GM10266 (cell line): ENCODE measurements at regions not wholly inside any gene's neighbourhood (a gene's known extent, or its start where the extent isn't known, plus 50 kb on each side); places are given as distances from the start of the nearest gene placed in this dataset.

ENCODE experiments used
- DNase-seq: peaks from one replicate; pipeline ENCODE4 v3.0.0; 2012; ENCODE audit errors: extremely low spot score
- TF ChIP-seq, protein P1 (sequence below): IDR thresholded peaks from 2 replicates; pipeline ENCODE4 v1.5.1; 2012; ENCODE audit warnings: mild to moderate bottlenecking, low read depth; ENCODE audit not compliant: control insufficient read depth, insufficient read depth; ENCODE audit errors: missing control alignments

- no peak for DNase-seq
- TF ChIP-seq, protein P1, sequence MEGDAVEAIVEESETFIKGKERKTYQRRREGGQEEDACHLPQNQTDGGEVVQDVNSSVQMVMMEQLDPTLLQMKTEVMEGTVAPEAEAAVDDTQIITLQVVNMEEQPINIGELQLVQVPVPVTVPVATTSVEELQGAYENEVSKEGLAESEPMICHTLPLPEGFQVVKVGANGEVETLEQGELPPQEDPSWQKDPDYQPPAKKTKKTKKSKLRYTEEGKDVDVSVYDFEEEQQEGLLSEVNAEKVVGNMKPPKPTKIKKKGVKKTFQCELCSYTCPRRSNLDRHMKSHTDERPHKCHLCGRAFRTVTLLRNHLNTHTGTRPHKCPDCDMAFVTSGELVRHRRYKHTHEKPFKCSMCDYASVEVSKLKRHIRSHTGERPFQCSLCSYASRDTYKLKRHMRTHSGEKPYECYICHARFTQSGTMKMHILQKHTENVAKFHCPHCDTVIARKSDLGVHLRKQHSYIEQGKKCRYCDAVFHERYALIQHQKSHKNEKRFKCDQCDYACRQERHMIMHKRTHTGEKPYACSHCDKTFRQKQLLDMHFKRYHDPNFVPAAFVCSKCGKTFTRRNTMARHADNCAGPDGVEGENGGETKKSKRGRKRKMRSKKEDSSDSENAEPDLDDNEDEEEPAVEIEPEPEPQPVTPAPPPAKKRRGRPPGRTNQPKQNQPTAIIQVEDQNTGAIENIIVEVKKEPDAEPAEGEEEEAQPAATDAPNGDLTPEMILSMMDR = no peak
These were observed 220.8 kb upstream of the PHYHIPL start for GRCh38 chr10:58955615-58956014.

DNA sequence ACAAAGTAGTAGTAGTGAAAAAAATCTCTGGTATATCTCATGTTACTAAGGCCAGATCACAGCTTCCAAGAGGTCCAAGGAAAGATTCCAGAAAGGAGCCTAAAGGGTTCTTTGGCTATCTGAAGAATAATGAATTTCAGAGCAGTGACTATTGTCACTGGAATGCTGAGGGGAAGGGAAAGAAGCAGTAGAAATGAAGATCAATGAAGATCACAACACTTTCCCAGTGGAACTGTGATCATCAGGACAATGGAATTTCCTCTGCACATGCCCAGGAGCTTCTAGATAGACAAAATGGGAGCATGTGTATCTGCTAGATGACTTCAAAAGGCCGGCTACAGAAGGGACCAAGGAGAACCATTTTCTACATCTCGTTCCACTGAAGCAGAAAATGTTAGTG lies 219.5 kb upstream of the PHYHIPL start:
- TF ChIP-seq, protein P1 = no peak
- DNase-seq = no peak

DNA sequence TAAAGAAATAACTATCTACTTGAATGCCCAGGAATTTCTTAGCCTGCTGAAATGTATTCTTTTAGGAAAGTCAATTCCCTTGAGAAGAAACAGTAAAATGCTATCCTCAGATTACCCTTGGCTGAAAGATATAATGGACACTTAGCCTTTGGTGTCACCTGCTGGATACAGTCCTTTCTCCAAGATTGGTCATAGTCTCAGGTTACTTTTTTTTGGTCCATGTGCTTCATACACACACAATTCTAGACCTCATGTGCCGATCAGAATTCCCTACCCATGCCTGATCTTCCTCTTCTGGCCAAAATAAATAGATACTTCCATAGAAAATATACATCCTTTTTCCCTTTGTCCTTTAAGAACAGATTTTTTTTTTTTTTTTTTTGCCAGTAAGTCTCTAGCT lies 218.9 kb upstream of the PHYHIPL start:
- TF ChIP-seq, protein P1 = no peak

DNA sequence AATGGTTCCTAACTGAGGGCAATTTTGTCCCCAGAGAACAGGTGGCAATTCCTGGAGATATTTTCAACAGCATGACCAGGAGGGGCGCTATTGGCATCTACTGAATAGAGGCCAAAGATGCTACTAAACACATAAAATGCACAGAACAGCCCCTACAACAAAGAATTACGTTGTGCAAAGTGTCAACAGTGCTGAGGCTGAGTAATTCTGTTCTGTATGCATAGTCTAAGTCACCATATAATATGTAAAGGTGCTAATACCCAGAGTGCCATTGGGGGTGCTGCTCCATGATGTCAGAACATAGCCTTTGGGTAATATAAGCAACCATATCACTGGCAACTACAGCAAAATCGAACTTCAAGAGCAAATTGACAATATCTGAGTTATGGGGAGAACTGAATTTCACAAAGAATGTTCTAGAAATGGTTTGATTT lies 213.3 kb upstream of the PHYHIPL start:
- TF ChIP-seq, protein P1 = no peak
- DNase-seq = no peak

More for the DNA sequence above, 218.9 kb upstream of the PHYHIPL start:
- no peak for DNase-seq

DNA sequence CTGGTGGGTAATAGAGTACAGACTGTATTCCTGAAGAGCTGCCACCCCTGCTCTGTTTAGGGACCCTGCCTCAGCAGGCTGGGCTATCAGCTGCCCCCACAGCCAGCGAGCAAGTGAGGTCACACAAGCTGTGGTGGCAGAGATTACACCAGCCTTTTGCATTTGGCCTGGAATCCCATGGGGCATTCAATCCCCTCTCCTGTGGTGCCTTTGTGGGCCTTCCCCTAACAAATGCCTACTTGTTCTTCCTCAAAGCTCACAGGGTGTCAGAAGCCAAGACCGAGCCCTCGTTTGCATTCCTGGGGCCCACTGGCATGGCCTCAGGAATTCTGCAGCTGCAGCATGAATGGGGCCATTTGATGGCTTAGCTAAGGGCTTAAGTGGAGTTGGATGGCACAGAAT lies 212.7 kb upstream of the PHYHIPL start:
- DNase-seq = no peak
- TF ChIP-seq, protein P1 = no peak

DNA sequence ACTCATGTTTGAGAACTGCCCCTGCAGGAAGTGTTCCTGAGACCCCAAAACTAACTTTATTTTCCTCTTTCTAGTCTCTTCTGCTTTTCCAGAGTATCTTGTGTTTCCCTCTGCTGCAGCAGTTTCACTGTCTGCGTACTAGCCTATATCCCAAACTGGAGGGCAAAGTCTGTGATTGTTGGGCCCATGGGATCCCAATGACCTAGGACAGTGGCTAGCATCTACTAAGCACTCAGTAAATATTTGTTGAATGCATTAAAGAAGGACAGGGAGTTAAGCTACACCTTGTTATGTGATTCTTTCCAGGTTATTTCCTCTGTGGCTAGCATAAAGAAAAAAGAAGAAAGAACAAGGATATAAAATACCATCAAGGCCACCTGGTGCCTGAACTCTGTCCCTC lies 210.6 kb upstream of the PHYHIPL start:
- TF ChIP-seq, protein P1 = no peak
- no peak for DNase-seq

- DNase-seq = peak; percentile 11
- TF ChIP-seq, protein P1 = no peak
These were observed 208.7 kb upstream of the PHYHIPL start for GRCh38 chr10:58967551-58968388.
